ENCODE measurements at regions not wholly inside any gene's neighbourhood (a gene's known extent, or its start where the extent isn't known, plus 50 kb on each side); places are given as distances from the start of the nearest gene placed in this dataset.

DNA sequence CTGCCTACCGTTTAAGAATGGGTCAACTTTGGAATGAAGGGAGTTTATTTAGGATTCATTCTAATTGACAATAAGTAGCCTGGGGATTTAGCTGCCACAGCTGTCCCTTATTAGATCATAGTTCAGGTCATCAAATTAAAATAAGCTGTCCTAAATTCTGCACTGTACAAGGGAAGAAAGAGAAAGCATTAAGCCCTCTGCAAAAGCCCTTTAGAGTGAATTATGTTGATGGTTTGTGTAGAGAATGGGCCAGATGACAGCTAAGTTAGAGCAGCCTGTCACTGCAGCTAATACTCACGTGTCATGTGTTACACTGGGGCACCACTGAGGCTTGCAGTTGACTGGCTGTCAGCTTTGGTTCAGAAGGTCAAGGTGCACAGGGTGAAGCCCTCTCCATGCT lies 737.1 kb upstream of the SLC10A2 start:
- H3K36me3 Mint-ChIP-seq = peaks cover 0 to 6% (median 0%) of the 10 kb centered on the region in 5 donors
- no peak overlapping the region for H3K27ac ChIP-seq (ENCODE audit: low read depth, low read length)
- no peaks in the 10 kb centered on the region for H3K9me3 ChIP-seq (ENCODE audit: control insufficient read depth in 2 of 3, low read length in 3 of 3)
- no peaks in the 10 kb centered on the region for H3K27me3 ChIP-seq (ENCODE audit: control insufficient read depth in 2 of 2, insufficient read depth in 2 of 2, low read length in 2 of 2)
- H3K27ac Mint-ChIP-seq = no peak overlapping the region
- intact Hi-C loops (cut with micrococcal nuclease) = no loop called here
- DNase-seq = no peak
- no peak for ATAC-seq
- H3K4me1 Mint-ChIP-seq = no peaks in the 10 kb centered on the region
- H3K9me3 Mint-ChIP-seq = peaks cover 0 to 7% (median 2%) of the 10 kb centered on the region in 11 donors
- H3K27me3 Mint-ChIP-seq = no peaks in the 10 kb centered on the region
- ChIA-PET CTCF (no interaction called here), POLR2A (no interaction called here)
- no peak overlapping the region for H3K4me3 ChIP-seq (ENCODE audit: low read length)
- no peak overlapping the region for H3K4me3 Mint-ChIP-seq
- no peaks in the 10 kb centered on the region for H3K4me1 ChIP-seq (ENCODE audit: control insufficient read depth in 2 of 2, insufficient read depth in 2 of 2, low read length in 2 of 2)
- H3K36me3 ChIP-seq (ENCODE audit: control insufficient read depth in 2 of 3, insufficient read depth in 3 of 3, low read length in 3 of 3) = no peaks in the 10 kb centered on the region

DNA sequence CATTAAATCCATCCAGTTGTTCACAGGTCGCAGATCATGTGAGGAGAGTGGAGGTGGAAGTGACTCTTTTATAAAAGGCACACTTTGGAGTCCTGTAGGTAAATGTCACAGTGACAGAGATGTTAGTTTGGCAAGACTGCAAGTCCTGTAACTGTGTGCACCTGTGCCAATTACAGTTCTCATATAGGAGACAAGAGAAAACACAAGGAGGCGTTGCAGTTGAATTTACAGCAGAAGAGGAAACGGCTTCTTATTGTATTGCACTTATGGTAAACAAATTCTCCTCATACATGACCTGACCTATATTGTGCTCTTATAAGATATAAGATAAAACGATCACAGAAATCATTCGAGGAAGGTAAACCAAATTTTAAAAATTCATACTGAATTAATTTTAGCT lies 732.8 kb upstream of the SLC10A2 start:
- no peaks in the 10 kb centered on the region for H3K27me3 ChIP-seq (ENCODE audit: control insufficient read depth in 2 of 2, insufficient read depth in 2 of 2, low read length in 2 of 2)
- intact Hi-C loops (cut with micrococcal nuclease) = no loop called here
- H3K4me1 ChIP-seq (ENCODE audit: control insufficient read depth in 2 of 2, insufficient read depth in 2 of 2, low read length in 2 of 2) = no peaks in the 10 kb centered on the region
- Mint-ChIP-seq H3K27me3 (no peaks in the 10 kb centered on the region), H3K9me3 (peaks cover 0 to 11% (median 0%) of the 10 kb centered on the region in 11 donors), H3K27ac (no peak overlapping the region), H3K36me3 (no peaks in the 10 kb centered on the region), H3K4me1 (no peaks in the 10 kb centered on the region), H3K4me3 (no peak overlapping the region)
- DNase-seq = no peak
- ChIA-PET CTCF (no interaction called here), POLR2A (no interaction called here)
- no peaks in the 10 kb centered on the region for H3K9me3 ChIP-seq (ENCODE audit: control insufficient read depth in 2 of 3, low read length in 3 of 3)
- H3K36me3 ChIP-seq (ENCODE audit: control insufficient read depth in 2 of 3, insufficient read depth in 3 of 3, low read length in 3 of 3) = no peaks in the 10 kb centered on the region
- ATAC-seq = no peak
- H3K27ac ChIP-seq (ENCODE audit: low read depth, low read length) = no peak overlapping the region
- H3K4me3 ChIP-seq (ENCODE audit: low read length) = no peak overlapping the region

DNA sequence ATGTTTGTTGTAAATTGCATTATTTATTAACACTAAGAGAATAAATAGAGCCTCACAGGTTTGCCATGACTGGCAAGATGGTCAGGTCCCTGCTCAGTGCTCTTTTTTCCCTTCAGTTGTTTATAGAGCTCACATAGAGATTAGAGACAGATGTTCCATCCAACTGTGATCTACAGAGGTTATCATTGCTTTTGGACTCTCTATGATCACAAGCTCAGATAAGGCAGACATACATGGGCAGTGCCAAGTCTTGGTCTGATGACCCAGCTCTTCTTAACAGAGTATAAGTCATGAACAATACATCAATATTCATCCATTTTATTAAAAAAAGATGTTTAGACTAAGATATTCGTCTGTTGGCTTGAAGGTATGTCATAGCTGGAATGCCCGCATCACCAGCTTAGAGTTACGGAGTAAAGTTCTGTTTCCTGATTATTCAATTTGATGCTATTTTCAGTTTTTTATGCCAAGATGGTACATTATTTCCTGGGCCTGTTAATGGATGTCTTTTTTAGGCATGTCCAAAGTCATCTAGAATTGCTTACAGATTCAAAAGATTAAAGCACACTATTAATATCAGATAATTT lies 729.8 kb upstream of the SLC10A2 start:
- H3K9me3 ChIP-seq (ENCODE audit: control insufficient read depth in 2 of 3, low read length in 3 of 3) = no peaks in the 10 kb centered on the region
- H3K27ac Mint-ChIP-seq = no peak overlapping the region
- no peak overlapping the region for H3K27ac ChIP-seq (ENCODE audit: low read depth, low read length)
- no peaks in the 10 kb centered on the region for H3K36me3 Mint-ChIP-seq
- no peak overlapping the region for H3K4me3 ChIP-seq (ENCODE audit: low read length)
- DNase-seq (no peak), ATAC-seq (no peak)
- intact Hi-C loops (cut with micrococcal nuclease) = no loop called here
- no peaks in the 10 kb centered on the region for H3K4me1 ChIP-seq (ENCODE audit: control insufficient read depth in 2 of 2, insufficient read depth in 2 of 2, low read length in 2 of 2)
- ChIA-PET POLR2A (no interaction called here), CTCF (no interaction called here)
- H3K4me1 Mint-ChIP-seq = no peaks in the 10 kb centered on the region
- H3K36me3 ChIP-seq (ENCODE audit: control insufficient read depth in 2 of 3, insufficient read depth in 3 of 3, low read length in 3 of 3) = no peaks in the 10 kb centered on the region
- H3K9me3 Mint-ChIP-seq = peaks cover 0 to 18% (median 0%) of the 10 kb centered on the region in 11 donors
- H3K27me3 ChIP-seq (ENCODE audit: control insufficient read depth in 2 of 2, insufficient read depth in 2 of 2, low read length in 2 of 2) = no peaks in the 10 kb centered on the region
- H3K27me3 Mint-ChIP-seq = no peaks in the 10 kb centered on the region
- H3K4me3 Mint-ChIP-seq = no peak overlapping the region

DNA sequence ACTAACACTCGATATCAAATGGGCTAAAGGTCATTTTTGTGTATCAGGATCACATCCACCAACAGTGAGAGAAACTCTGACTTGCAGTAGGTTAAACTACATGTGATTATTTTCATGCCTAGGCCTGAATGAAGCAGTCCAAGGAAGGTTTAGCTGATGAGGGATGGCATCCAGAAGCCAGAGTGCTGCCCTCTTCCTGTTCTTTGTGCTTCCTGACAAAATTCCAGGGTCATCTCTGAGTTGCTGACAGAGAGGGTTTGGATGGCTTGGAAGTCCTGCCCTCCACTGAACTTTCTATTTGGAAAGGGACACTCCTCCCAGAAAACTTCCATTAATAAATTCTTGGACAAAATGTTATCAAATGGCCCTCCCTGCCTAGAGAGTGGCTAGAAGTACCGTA lies 728.3 kb upstream of the SLC10A2 start:
- no peak for ATAC-seq
- DNase-seq = no peak

DNA sequence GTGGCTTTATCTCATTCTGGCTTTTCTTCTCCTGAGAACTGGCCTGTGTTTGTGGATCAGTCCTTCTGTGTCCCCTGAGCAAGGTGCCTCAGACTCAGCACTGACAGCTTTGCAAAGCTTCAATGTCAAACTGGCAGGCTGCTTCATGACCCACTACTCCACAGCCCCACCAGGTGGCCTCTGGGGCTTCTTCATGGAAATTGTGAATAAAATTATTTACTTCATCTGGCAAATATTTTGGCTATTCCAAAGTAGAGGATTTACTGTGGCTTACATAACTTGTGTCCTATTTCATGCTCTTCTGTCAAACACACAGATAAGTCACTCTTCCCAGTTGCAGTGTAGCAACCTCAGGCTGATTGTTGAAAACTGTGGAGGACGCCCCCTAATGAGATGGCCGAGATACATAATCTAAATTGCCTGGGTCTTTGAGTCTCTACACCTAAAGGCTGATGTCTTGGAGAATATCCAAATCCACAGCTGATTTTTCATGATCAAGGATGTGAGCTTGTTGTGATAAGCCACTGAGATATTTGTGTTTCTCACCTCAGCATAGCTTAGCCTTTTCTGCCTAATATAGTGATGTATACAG lies 721.9 kb upstream of the SLC10A2 start:
- Mint-ChIP-seq H3K4me3 (no peak overlapping the region), H3K36me3 (no peaks in the 10 kb centered on the region), H3K4me1 (no peaks in the 10 kb centered on the region), H3K27ac (no peak overlapping the region), H3K9me3 (peaks cover 0 to 17% (median 0%) of the 10 kb centered on the region in 11 donors), H3K27me3 (no peaks in the 10 kb centered on the region)
- ChIA-PET POLR2A (no interaction called here), CTCF (no interaction called here)
- ATAC-seq = no peak
- no peak for DNase-seq
- H3K27me3 ChIP-seq (ENCODE audit: control insufficient read depth in 2 of 2, insufficient read depth in 2 of 2, low read length in 2 of 2) = no peaks in the 10 kb centered on the region
- H3K36me3 ChIP-seq (ENCODE audit: control insufficient read depth in 2 of 3, insufficient read depth in 3 of 3, low read length in 3 of 3) = no peaks in the 10 kb centered on the region
- intact Hi-C loops (cut with micrococcal nuclease) = no loop called here
- H3K27ac ChIP-seq (ENCODE audit: low read depth, low read length) = no peak overlapping the region
- no peaks in the 10 kb centered on the region for H3K4me1 ChIP-seq (ENCODE audit: control insufficient read depth in 2 of 2, insufficient read depth in 2 of 2, low read length in 2 of 2)
- H3K9me3 ChIP-seq (ENCODE audit: control insufficient read depth in 2 of 3, low read length in 3 of 3) = no peaks in the 10 kb centered on the region
- no peak overlapping the region for H3K4me3 ChIP-seq (ENCODE audit: low read length)

More for the DNA sequence above, 728.3 kb upstream of the SLC10A2 start:
- Histone ChIP-seq H3K27me3 (ENCODE audit: control insufficient read depth in 2 of 2, insufficient read depth in 2 of 2, low read length in 2 of 2) (no peaks in the 10 kb centered on the region), H3K27ac (ENCODE audit: low read depth, low read length) (no peak overlapping the region), H3K9me3 (ENCODE audit: control insufficient read depth in 2 of 3, low read length in 3 of 3) (no peaks in the 10 kb centered on the region), H3K4me3 (ENCODE audit: low read length) (no peak overlapping the region), H3K4me1 (ENCODE audit: control insufficient read depth in 2 of 2, insufficient read depth in 2 of 2, low read length in 2 of 2) (no peaks in the 10 kb centered on the region), H3K36me3 (ENCODE audit: control insufficient read depth in 2 of 3, insufficient read depth in 3 of 3, low read length in 3 of 3) (no peaks in the 10 kb centered on the region)
- no peaks in the 10 kb centered on the region for H3K4me1 Mint-ChIP-seq
- H3K4me3 Mint-ChIP-seq = no peak overlapping the region
- intact Hi-C loops (cut with micrococcal nuclease) = no loop called here
- no peaks in the 10 kb centered on the region for H3K36me3 Mint-ChIP-seq
- H3K27me3 Mint-ChIP-seq = no peaks in the 10 kb centered on the region
- no peak overlapping the region for H3K27ac Mint-ChIP-seq
- ChIA-PET CTCF (no interaction called here), POLR2A (no interaction called here)
- peaks cover 0 to 18% (median 0%) of the 10 kb centered on the region in 11 donors for H3K9me3 Mint-ChIP-seq

DNA sequence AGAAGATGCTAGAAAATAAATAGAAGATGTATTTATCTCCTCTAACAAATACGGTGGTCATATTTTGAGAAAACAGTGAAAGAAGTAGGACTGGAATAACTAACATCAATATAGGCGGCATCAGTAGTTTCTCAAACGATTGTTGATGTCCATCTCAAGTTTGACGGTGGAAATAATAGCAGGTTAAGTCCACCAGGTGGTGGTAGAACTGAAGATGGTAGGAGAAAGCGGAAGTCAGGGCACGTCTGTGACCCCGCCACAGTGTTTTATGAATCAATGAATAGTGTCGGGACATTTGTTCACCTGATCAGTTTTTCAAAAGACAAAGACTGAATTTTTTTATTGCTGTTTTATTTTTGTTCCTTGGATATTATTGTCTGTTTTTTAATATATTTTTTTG lies 706.4 kb upstream of the SLC10A2 start:
- Mint-ChIP-seq H3K27ac (no peak overlapping the region), H3K36me3 (peaks cover 0 to 3% (median 0%) of the 10 kb centered on the region in 5 donors), H3K9me3 (peaks cover 0 to 16% (median 0%) of the 10 kb centered on the region in 11 donors), H3K4me3 (no peak overlapping the region), H3K4me1 (no peaks in the 10 kb centered on the region), H3K27me3 (no peaks in the 10 kb centered on the region)
- Histone ChIP-seq H3K27me3 (ENCODE audit: control insufficient read depth in 2 of 2, insufficient read depth in 2 of 2, low read length in 2 of 2) (no peaks in the 10 kb centered on the region), H3K27ac (ENCODE audit: low read depth, low read length) (no peak overlapping the region), H3K4me3 (ENCODE audit: low read length) (no peak overlapping the region), H3K9me3 (ENCODE audit: control insufficient read depth in 2 of 3, low read length in 3 of 3) (no peaks in the 10 kb centered on the region), H3K4me1 (ENCODE audit: control insufficient read depth in 2 of 2, insufficient read depth in 2 of 2, low read length in 2 of 2) (no peaks in the 10 kb centered on the region), H3K36me3 (ENCODE audit: control insufficient read depth in 2 of 3, insufficient read depth in 3 of 3, low read length in 3 of 3) (no peaks in the 10 kb centered on the region)
- CTCF ChIA-PET = no interaction called here
- no peak for ATAC-seq
- POLR2A ChIA-PET = no interaction called here
- no peak for DNase-seq
- intact Hi-C loops (cut with micrococcal nuclease) = no loop called here

DNA sequence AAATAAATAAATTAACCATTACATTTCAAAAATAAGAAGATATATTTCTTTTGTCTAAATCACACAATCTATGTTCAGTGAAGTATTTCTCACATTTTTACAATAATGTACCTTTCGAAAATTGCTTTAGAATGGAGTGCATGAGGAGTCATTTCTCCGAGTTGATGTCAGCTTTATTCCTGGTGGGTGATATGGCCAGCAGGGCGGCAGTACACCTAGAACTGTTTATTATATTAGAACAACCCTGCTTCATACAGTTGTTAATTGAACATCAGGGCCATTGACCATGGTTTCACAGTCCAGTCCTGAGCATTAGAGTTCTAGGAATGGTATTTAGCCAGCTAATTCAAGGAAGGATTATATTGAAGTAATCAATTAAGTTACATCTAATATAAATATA lies 696.3 kb upstream of the SLC10A2 start:
- Mint-ChIP-seq H3K27me3 (no peaks in the 10 kb centered on the region), H3K9me3 (peaks cover 0 to 7% (median 2%) of the 10 kb centered on the region in 11 donors), H3K36me3 (no peaks in the 10 kb centered on the region), H3K4me1 (no peaks in the 10 kb centered on the region), H3K27ac (no peak overlapping the region), H3K4me3 (no peak overlapping the region)
- H3K36me3 ChIP-seq (ENCODE audit: control insufficient read depth in 2 of 3, insufficient read depth in 3 of 3, low read length in 3 of 3) = no peaks in the 10 kb centered on the region
- no peak for DNase-seq
- ChIA-PET POLR2A (no interaction called here), CTCF (no interaction called here)
- no peaks in the 10 kb centered on the region for H3K4me1 ChIP-seq (ENCODE audit: control insufficient read depth in 2 of 2, insufficient read depth in 2 of 2, low read length in 2 of 2)
- no peak overlapping the region for H3K27ac ChIP-seq (ENCODE audit: low read depth, low read length)
- no peak for ATAC-seq
- intact Hi-C loops (cut with micrococcal nuclease) = no loop called here
- H3K9me3 ChIP-seq (ENCODE audit: control insufficient read depth in 2 of 3, low read length in 3 of 3) = no peaks in the 10 kb centered on the region
- no peak overlapping the region for H3K4me3 ChIP-seq (ENCODE audit: low read length)
- no peaks in the 10 kb centered on the region for H3K27me3 ChIP-seq (ENCODE audit: control insufficient read depth in 2 of 2, insufficient read depth in 2 of 2, low read length in 2 of 2)
